NB4 (cell line): ENCODE measurements at regions not wholly inside any gene's neighbourhood (a gene's known extent, or its start where the extent isn't known, plus 50 kb on each side); places are given as distances from the start of the nearest gene placed in this dataset.

Experiments
- DNase-seq: peaks from one replicate; pipeline ENCODE4 v3.0.0; 2010; ENCODE audit warnings: low read depth
- H3K4me3 ChIP-seq: one replicate; pipeline ENCODE4 v1.5.1; 2011; ENCODE audit warnings: mild to moderate bottlenecking, low read depth, low read length, moderate library complexity
- MYC ChIP-seq: IDR thresholded peaks from 2 replicates; pipeline ENCODE4 v1.6.1; 2011; ENCODE audit warnings: low read depth, low read length
- POLR2A ChIP-seq: IDR thresholded peaks from 2 replicates; pipeline ENCODE4 v1.6.1; 2011; ENCODE audit warnings: mild to moderate bottlenecking; ENCODE audit not compliant: insufficient read length; ENCODE audit errors: extremely low read depth
- TF ChIP-seq, protein P1 (sequence below): IDR thresholded peaks from 2 replicates; pipeline ENCODE4 v1.6.1; 2011; ENCODE audit warnings: low read depth, low read length
- TF ChIP-seq, protein P2 (sequence below): IDR thresholded peaks from one replicate; pipeline ENCODE4 v1.5.1; 2012; ENCODE audit warnings: low read depth, low read length

DNA sequence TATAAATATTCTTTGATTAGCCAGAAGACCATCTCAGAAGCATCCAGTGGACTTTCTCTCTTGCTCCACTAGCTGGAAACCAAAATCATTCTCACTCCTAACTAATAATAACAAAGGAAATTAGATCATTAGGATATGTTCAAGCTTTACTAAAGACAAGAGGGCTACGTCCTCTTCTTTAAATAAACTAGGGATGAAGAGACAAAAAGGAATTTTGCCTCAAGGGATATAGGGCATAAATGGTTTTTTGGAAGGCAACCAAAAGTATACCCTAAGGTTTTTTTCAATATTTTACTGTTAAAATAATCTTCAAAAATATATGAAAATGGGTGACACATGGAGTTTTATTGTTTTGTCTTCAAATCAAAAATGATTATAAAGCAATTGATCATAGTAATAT lies 745.8 kb downstream of the MRPL39 start:
- TF ChIP-seq MYC (no peak), POLR2A (no peak)
- TF ChIP-seq, protein P1, sequence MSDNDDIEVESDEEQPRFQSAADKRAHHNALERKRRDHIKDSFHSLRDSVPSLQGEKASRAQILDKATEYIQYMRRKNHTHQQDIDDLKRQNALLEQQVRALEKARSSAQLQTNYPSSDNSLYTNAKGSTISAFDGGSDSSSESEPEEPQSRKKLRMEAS, result no peak
- TF ChIP-seq, protein P2, sequence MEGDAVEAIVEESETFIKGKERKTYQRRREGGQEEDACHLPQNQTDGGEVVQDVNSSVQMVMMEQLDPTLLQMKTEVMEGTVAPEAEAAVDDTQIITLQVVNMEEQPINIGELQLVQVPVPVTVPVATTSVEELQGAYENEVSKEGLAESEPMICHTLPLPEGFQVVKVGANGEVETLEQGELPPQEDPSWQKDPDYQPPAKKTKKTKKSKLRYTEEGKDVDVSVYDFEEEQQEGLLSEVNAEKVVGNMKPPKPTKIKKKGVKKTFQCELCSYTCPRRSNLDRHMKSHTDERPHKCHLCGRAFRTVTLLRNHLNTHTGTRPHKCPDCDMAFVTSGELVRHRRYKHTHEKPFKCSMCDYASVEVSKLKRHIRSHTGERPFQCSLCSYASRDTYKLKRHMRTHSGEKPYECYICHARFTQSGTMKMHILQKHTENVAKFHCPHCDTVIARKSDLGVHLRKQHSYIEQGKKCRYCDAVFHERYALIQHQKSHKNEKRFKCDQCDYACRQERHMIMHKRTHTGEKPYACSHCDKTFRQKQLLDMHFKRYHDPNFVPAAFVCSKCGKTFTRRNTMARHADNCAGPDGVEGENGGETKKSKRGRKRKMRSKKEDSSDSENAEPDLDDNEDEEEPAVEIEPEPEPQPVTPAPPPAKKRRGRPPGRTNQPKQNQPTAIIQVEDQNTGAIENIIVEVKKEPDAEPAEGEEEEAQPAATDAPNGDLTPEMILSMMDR, result no peak

DNA sequence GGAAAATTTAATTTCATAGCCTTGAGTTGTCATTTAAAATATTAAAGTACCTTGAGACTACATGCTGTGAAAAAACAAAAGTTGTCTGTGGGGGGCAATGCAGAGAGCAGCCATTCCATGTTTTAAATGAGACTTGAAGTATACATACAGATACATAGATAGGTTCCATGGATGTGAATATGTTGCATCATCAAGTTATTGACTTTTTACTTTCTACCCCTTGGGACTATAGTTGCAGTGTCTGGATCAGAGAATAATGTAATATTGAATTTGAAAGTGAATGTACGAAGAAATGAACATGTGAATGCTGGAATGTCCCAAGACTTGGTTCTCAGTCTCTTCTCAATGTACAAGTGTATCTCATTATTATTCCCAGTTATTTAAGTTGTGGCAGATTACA lies 751.0 kb downstream of the MRPL39 start:
- TF ChIP-seq MYC, result no peak
- no peak for TF ChIP-seq POLR2A
- TF ChIP-seq, protein P1, result no peak
- TF ChIP-seq, protein P2, result no peak
- no peak for DNase-seq
- no peak overlapping the region for H3K4me3 ChIP-seq

More for the DNA sequence above, 745.8 kb downstream of the MRPL39 start:
- no peak overlapping the region for H3K4me3 ChIP-seq
- no peak for DNase-seq

DNA sequence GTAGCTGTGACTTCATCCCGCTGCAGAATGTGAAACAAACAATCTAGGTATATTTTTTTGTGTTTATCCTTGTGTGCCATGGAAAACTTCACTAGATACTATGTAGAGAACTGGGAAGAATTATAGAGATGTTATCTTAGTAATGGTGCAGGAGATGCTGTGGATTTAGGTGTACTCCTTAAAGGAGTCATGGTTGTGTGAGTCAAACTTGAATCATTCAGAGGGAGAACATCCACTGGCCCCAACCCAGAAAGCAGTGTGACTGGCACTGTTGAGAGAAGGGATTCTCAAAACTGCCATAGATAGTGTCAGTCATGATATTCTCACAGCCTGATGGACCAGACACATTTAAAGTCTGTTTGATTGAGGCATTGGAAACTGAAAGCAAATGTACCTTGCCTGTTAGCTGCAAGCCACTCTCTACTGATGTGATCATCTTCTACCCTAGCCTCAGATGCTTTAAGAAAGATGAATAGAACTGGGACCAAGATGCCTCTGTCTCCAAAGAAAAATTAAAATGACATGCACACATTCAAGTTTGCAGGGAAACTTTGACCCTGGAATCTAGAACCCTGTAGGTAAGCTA lies 754.6 kb downstream of the MRPL39 start:
- TF ChIP-seq, protein P2, result no peak
- no peak for TF ChIP-seq MYC
- no peak for TF ChIP-seq POLR2A
- no peak for DNase-seq

DNA sequence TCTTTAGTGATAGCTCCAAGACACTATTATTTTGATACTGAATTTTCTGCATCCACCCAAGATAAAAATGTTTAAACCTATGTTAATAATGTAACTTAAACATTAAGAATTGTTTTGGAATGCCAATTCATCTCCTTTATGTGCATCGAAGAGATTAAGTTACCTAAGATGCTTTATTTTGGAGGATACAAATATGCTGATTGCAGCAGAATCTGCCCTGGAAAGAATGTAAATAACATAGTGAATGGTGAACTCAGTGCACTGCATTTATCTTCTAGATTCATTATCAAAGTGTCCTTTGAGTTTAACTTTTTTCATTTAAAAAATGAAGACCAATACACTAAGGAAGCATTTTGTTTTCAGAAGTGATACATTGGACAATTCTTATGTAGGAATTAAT lies 757.2 kb downstream of the MRPL39 start:
- TF ChIP-seq, protein P2, result no peak
- no peak for TF ChIP-seq MYC
- TF ChIP-seq, protein P1, result no peak
- no peak for TF ChIP-seq POLR2A
- H3K4me3 ChIP-seq, result no peak overlapping the region
- DNase-seq, result no peak

More for the DNA sequence above, 754.6 kb downstream of the MRPL39 start:
- H3K4me3 ChIP-seq, result no peak overlapping the region

DNA sequence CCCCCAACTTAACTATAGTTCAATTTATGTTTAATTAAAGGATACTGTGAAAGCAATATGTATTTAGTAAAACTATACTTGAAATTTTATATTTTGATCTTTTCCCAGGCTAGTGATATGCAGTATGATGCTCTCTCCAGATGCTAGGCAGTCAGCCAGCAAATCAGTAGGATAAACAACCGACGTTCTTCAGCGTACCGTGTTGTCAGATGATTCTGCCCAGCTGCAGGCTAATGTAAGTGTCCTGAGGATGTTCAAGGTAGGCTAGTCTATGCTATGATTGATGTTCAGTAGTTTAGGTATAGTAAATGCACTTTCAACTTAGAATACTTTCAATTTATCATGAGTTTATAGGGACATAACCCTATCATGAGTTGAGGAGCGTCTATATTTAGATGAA lies 762.6 kb downstream of the MRPL39 start:
- TF ChIP-seq MYC, result no peak
- no peak for DNase-seq
- H3K4me3 ChIP-seq, result no peak overlapping the region

DNA sequence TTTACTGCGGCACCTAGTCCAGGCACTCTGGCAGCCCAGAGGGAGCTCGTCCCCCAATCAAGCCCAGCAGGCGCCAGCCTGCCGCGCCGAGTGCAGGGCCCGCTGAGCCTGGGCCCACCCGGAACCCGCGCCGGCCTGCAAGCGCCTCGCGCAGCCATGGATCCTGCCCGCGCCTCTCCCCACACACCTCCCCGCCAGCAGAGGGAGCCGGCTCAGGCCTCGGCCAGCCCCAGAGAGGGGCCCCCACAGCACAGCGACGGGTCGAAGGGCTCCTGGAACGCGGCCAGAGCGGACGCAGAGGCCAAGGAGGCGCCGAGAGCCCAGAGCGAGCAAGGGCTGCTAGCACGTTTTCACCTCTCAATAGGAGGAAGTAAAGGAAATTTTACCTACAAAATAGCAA lies 767.0 kb downstream of the MRPL39 start:
- DNase-seq, result no peak
- TF ChIP-seq, protein P1, result no peak
- TF ChIP-seq MYC, result no peak
- TF ChIP-seq, protein P2, result no peak
- TF ChIP-seq POLR2A, result no peak
- no peak overlapping the region for H3K4me3 ChIP-seq
